ENCODE measurements at regions not wholly inside any gene's neighbourhood (a gene's known extent, or its start where the extent isn't known, plus 50 kb on each side); places are given as distances from the start of the nearest gene placed in this dataset.

GRCh38 chr6:62891065-62891647, 320.1 kb upstream of the FKBP1C start:
- TF ChIP-seq CTCF (IDR thresholded peaks at IDR 0.05) (peak in 5 of 7 experiments; percentile 23 to 52 (median 33)), POLR2A (IDR thresholded peaks at IDR 0.05) (no peak)

Measured in body of pancreas (tissue), 4 donors.